ENCODE measurements at regions not wholly inside any gene's neighbourhood (a gene's known extent, or its start where the extent isn't known, plus 50 kb on each side); places are given as distances from the start of the nearest gene placed in this dataset.
"Not testable (repeated sequence)": the region's sequence is repeated elsewhere in the genome, so short reads cannot be mapped to it uniquely, and the experiment has no call there.

- H3K36me3 Mint-ChIP-seq (ENCODE audit: insufficient read depth, unreplicated experiment); POLR2A ChIA-PET; H3K36me3 ChIP-seq (ENCODE audit: control insufficient read depth, insufficient read depth, low read length); BruUV-seq (replicated peaks); H3K4me3 Mint-ChIP-seq (ENCODE audit: unreplicated experiment); H3K27me3 ChIP-seq (replicated peaks; ENCODE audit: control insufficient read depth, insufficient read depth, low read length); H3K27ac Mint-ChIP-seq (ENCODE audit: unreplicated experiment); H3K9me3 Mint-ChIP-seq (ENCODE audit: unreplicated experiment); H3K9me3 ChIP-seq; H3K4me1 ChIP-seq; H3K4me1 Mint-ChIP-seq (ENCODE audit: low read depth, unreplicated experiment); H3K4me3 ChIP-seq (ENCODE audit: low read depth, low read length); DNase-seq; CTCF ChIA-PET; intact Hi-C loops (cut with micrococcal nuclease; ENCODE audit: unreplicated experiment): not testable (repeated sequence)
- H3K27me3 Mint-ChIP-seq (ENCODE audit: insufficient read depth, unreplicated experiment), result peaks cover 10% of the 10 kb centered on the region
Measured at GRCh38 chr10:76815505-76815904, 822.1 kb downstream of the KCNMA1 start.

- no peaks in the 10 kb centered on the region for H3K36me3 Mint-ChIP-seq (ENCODE audit: insufficient read depth, unreplicated experiment)
Measured at GRCh38 chr10:76811430-76811829, 826.2 kb downstream of the KCNMA1 start.

GRCh38 chr10:76788452-76788811, 849.2 kb downstream of the KCNMA1 start:
- H3K36me3 Mint-ChIP-seq (ENCODE audit: insufficient read depth, unreplicated experiment), result no peaks in the 10 kb centered on the region
- H3K36me3 ChIP-seq (ENCODE audit: control insufficient read depth, insufficient read depth, low read length), result no peaks in the 10 kb centered on the region
- no TSS peak for BruUV-seq (replicated peaks)
- ChIA-PET POLR2A (no interaction called here), CTCF (no interaction called here)
- H3K9me3 Mint-ChIP-seq (ENCODE audit: unreplicated experiment), result peaks cover 10% of the 10 kb centered on the region
- no peaks in the 10 kb centered on the region for H3K9me3 ChIP-seq
- DNase-seq, result no peak
- no peaks in the 10 kb centered on the region for H3K4me1 ChIP-seq
- no peak overlapping the region for H3K4me3 ChIP-seq (ENCODE audit: low read depth, low read length)
- no peak overlapping the region for H3K4me3 Mint-ChIP-seq (ENCODE audit: unreplicated experiment)
- no peaks in the 10 kb centered on the region for H3K4me1 Mint-ChIP-seq (ENCODE audit: low read depth, unreplicated experiment)
- intact Hi-C loops (cut with micrococcal nuclease; ENCODE audit: unreplicated experiment), result no loop called here
- no peak for TF ChIP-seq CTCF (IDR thresholded peaks at IDR 0.05; ENCODE audit: insufficient read depth in 1 of 2, low read depth in 1 of 2, low read length in 1 of 2, severe bottlenecking in 1 of 2, unreplicated experiment in 1 of 2)
- no peaks in the 10 kb centered on the region; the same call in 1 of the 2 replicates for H3K27me3 ChIP-seq (replicated peaks; ENCODE audit: control insufficient read depth, insufficient read depth, low read length)
- peaks cover 15% of the 10 kb centered on the region for H3K27me3 Mint-ChIP-seq (ENCODE audit: insufficient read depth, unreplicated experiment)
- H3K27ac Mint-ChIP-seq (ENCODE audit: unreplicated experiment), result no peak overlapping the region

More at GRCh38 chr10:76811430-76811829, 826.2 kb downstream of the KCNMA1 start:
- CTCF ChIA-PET, result no interaction called here
- intact Hi-C loops (cut with micrococcal nuclease; ENCODE audit: unreplicated experiment), result no loop called here
- H3K4me3 ChIP-seq (ENCODE audit: low read depth, low read length), result no peak overlapping the region
- H3K9me3 Mint-ChIP-seq (ENCODE audit: unreplicated experiment), result no peaks in the 10 kb centered on the region
- no TSS peak for BruUV-seq (replicated peaks)
- no peak for TF ChIP-seq CTCF (IDR thresholded peaks at IDR 0.05; ENCODE audit: insufficient read depth in 1 of 2, low read depth in 1 of 2, low read length in 1 of 2, severe bottlenecking in 1 of 2, unreplicated experiment in 1 of 2)
- no peak for DNase-seq
- no peaks in the 10 kb centered on the region for H3K27me3 ChIP-seq (replicated peaks; ENCODE audit: control insufficient read depth, insufficient read depth, low read length)
- H3K4me3 Mint-ChIP-seq (ENCODE audit: unreplicated experiment), result no peak overlapping the region
- no peaks in the 10 kb centered on the region for H3K4me1 ChIP-seq
- no peaks in the 10 kb centered on the region for H3K36me3 ChIP-seq (ENCODE audit: control insufficient read depth, insufficient read depth, low read length)
- H3K4me1 Mint-ChIP-seq (ENCODE audit: low read depth, unreplicated experiment), result no peaks in the 10 kb centered on the region
- POLR2A ChIA-PET, result no interaction called here
- no peaks in the 10 kb centered on the region for H3K9me3 ChIP-seq
- peaks cover 12% of the 10 kb centered on the region for H3K27me3 Mint-ChIP-seq (ENCODE audit: insufficient read depth, unreplicated experiment)
- H3K27ac Mint-ChIP-seq (ENCODE audit: unreplicated experiment), result no peak overlapping the region

Measured in Caco-2 (cell line).